ENCODE measurements at regions not wholly inside any gene's neighbourhood (a gene's known extent, or its start where the extent isn't known, plus 50 kb on each side); places are given as distances from the start of the nearest gene placed in this dataset.

- Histone ChIP-seq H3K4me2 (ENCODE audit: low read length) (no peak overlapping the region), H3K9me3 (ENCODE audit: low read length) (no peaks in the 10 kb centered on the region), H3K9me2 (ENCODE audit: insufficient read depth, low read length) (no peaks in the 10 kb centered on the region), H3F3A (ENCODE audit: insufficient read depth, low read length, poor library complexity, severe bottlenecking) (no peaks in the 10 kb centered on the region), H3K4me3 (ENCODE audit: low read length) (no peak overlapping the region), H3K79me2 (replicated peaks; ENCODE audit: insufficient read depth, low read length) (no peaks in the 10 kb centered on the region), H3K27me3 (ENCODE audit: insufficient read depth, low read depth, low read length) (no peaks in the 10 kb centered on the region), H2AFZ (ENCODE audit: low read depth, low read length) (no peak overlapping the region), H4K20me1 (ENCODE audit: insufficient read depth) (no peaks in the 10 kb centered on the region), H3K27ac (ENCODE audit: low read length) (no peak overlapping the region), H3K9ac (ENCODE audit: low read length) (no peak overlapping the region), H3K36me3 (ENCODE audit: insufficient read depth, low read length) (no peaks in the 10 kb centered on the region)
- no peak for TF ChIP-seq TAF1 (IDR thresholded peaks at IDR 0.05; ENCODE audit: low read depth)
- TF ChIP-seq MXI1 (conservative IDR thresholded peaks at IDR 0.05; ENCODE audit: poor library complexity, severe bottlenecking), result no peak
- TF ChIP-seq RAD21 (conservative IDR thresholded peaks at IDR 0.05), result no peak
- TF ChIP-seq EZH2 (IDR thresholded peaks at IDR 0.05; ENCODE audit: borderline replicate concordance, insufficient read depth, low read length, poor library complexity, severe bottlenecking), result no peak
- TF ChIP-seq SMC3 (conservative IDR thresholded peaks at IDR 0.05; ENCODE audit: poor library complexity), result no peak
- TF ChIP-seq REST (IDR thresholded peaks at IDR 0.05; ENCODE audit: borderline replicate concordance), result no peak
- no peak for TF ChIP-seq CTCF (IDR thresholded peaks at IDR 0.05; ENCODE audit: poor library complexity, severe bottlenecking)
- TF ChIP-seq EP300 (conservative IDR thresholded peaks at IDR 0.05; ENCODE audit: poor library complexity, severe bottlenecking), result no peak
- no peak for TF ChIP-seq POLR2AphosphoS5 (IDR thresholded peaks at IDR 0.05)
Measured at GRCh38 chrX:22634751-22635150, 362.0 kb downstream of the CBLL2 start.

- TF ChIP-seq TAF1 (IDR thresholded peaks at IDR 0.05; ENCODE audit: low read depth) (no peak), REST (IDR thresholded peaks at IDR 0.05; ENCODE audit: borderline replicate concordance) (no peak), RAD21 (conservative IDR thresholded peaks at IDR 0.05) (no peak), POLR2AphosphoS5 (IDR thresholded peaks at IDR 0.05) (no peak), CTCF (IDR thresholded peaks at IDR 0.05; ENCODE audit: poor library complexity, severe bottlenecking) (no peak)
- Histone ChIP-seq H3K79me2 (replicated peaks; ENCODE audit: insufficient read depth, low read length) (no peaks in the 10 kb centered on the region), H4K20me1 (ENCODE audit: insufficient read depth) (no peaks in the 10 kb centered on the region)
Measured at GRCh38 chrX:22648281-22648680, 351.5 kb upstream of the DDX53 start.

More at GRCh38 chrX:22648281-22648680, 351.5 kb upstream of the DDX53 start:
- Histone ChIP-seq H2AFZ (ENCODE audit: low read depth, low read length) (no peak overlapping the region), H3K27me3 (ENCODE audit: insufficient read depth, low read depth, low read length) (no peaks in the 10 kb centered on the region), H3K9ac (ENCODE audit: low read length) (no peak overlapping the region), H3K9me3 (ENCODE audit: low read length) (no peaks in the 10 kb centered on the region), H3K4me3 (ENCODE audit: low read length) (no peak overlapping the region), H3K27ac (ENCODE audit: low read length) (no peak overlapping the region), H3F3A (ENCODE audit: insufficient read depth, low read length, poor library complexity, severe bottlenecking) (no peaks in the 10 kb centered on the region), H3K36me3 (ENCODE audit: insufficient read depth, low read length) (no peaks in the 10 kb centered on the region), H3K9me2 (ENCODE audit: insufficient read depth, low read length) (no peaks in the 10 kb centered on the region), H3K4me2 (ENCODE audit: low read length) (no peak overlapping the region)

Data from neural cell (in vitro differentiated cells).